Fibroblast of lung (primary cell): ENCODE measurements at regions not wholly inside any gene's neighbourhood (a gene's known extent, or its start where the extent isn't known, plus 50 kb on each side); places are given as distances from the start of the nearest gene placed in this dataset.

Experiments
- CTCF ChIP-seq, 2 donors: IDR thresholded peaks in 1 of 2; conservative IDR thresholded peaks in 1 of 2; 1 replicate in 1 of 2; 2 replicates in 1 of 2; pipeline ENCODE4 v1.5.1; 2011 to 2012; ENCODE audit warnings: low read length in 2 of 2, control low read depth in 1 of 2, inconsistent platforms in 1 of 2, low read depth in 1 of 2, mild to moderate bottlenecking in 1 of 2
- EZH2 ChIP-seq: IDR thresholded peaks from 2 replicates; pipeline ENCODE4 v1.5.1; 2012; ENCODE audit warnings: low read length, control low read depth, mild to moderate bottlenecking; ENCODE audit errors: missing control alignments

GRCh38 chr4:145279122-145279960, 99.0 kb upstream of the OTUD4 start:
- TF ChIP-seq CTCF (conservative IDR thresholded peaks at IDR 0.05 in 1 of 2, IDR thresholded peaks at IDR 0.05 in 1 of 2; ENCODE audit: low read depth in 1 of 2, low read length in 2 of 2) (no peak), EZH2 (no peak)
